WTC11 (cell line): ENCODE measurements at regions not wholly inside any gene's neighbourhood (a gene's known extent, or its start where the extent isn't known, plus 50 kb on each side); places are given as distances from the start of the nearest gene placed in this dataset.

ENCODE experiments used
- ATF1 ChIP-seq: sonication (generic); formaldehyde crosslinking; IDR thresholded peaks from 2 replicates; pipeline ENCODE4 v1.8.1; 2023; ENCODE audit warnings: mild to moderate bottlenecking, moderate library complexity, missing genetic modification reagents
- NFE2L1 ChIP-seq: sonication (generic); formaldehyde crosslinking; IDR thresholded peaks from 2 replicates; pipeline ENCODE4 v1.8.1; 2023; ENCODE audit warnings: missing genetic modification reagents
- SP1 ChIP-seq: sonication (generic); formaldehyde crosslinking; conservative IDR thresholded peaks from 2 replicates; pipeline ENCODE4 v1.8.1; 2022; ENCODE audit warnings: missing genetic modification reagents
- TEAD4 ChIP-seq: sonication (generic); formaldehyde crosslinking; IDR thresholded peaks from 2 replicates; pipeline ENCODE4 v1.8.0; 2022; ENCODE audit warnings: mild to moderate bottlenecking, missing genetic modification reagents
- TP53 ChIP-seq: sonication (generic); formaldehyde crosslinking; IDR thresholded peaks from 2 replicates; pipeline ENCODE4 v1.8.1; 2023; ENCODE audit warnings: mild to moderate bottlenecking, missing genetic modification reagents
- TF ChIP-seq, protein P1 (sequence below): fragments of 200-600 bp; IDR thresholded peaks from 2 replicates; pipeline ENCODE4 v1.8.0; 2022; ENCODE audit warnings: antibody characterized with exemption
- TF ChIP-seq, protein P2 (sequence below): sonication (generic); formaldehyde crosslinking; IDR thresholded peaks from 2 replicates; pipeline ENCODE4 v1.8.0; 2022; ENCODE audit warnings: mild to moderate bottlenecking, missing genetic modification reagents
- TF ChIP-seq, protein P3 (sequence below): sonication (generic); formaldehyde crosslinking; IDR thresholded peaks from 2 replicates; pipeline ENCODE4 v1.8.1; 2023; ENCODE audit warnings: mild to moderate bottlenecking, missing genetic modification reagents
- TF ChIP-seq, protein P4 (sequence below): sonication (generic); formaldehyde crosslinking; IDR thresholded peaks from 2 replicates; pipeline ENCODE4 v1.8.1; 2022; ENCODE audit warnings: low read depth, mild to moderate bottlenecking, moderate library complexity, missing genetic modification reagents, borderline replicate concordance

DNA sequence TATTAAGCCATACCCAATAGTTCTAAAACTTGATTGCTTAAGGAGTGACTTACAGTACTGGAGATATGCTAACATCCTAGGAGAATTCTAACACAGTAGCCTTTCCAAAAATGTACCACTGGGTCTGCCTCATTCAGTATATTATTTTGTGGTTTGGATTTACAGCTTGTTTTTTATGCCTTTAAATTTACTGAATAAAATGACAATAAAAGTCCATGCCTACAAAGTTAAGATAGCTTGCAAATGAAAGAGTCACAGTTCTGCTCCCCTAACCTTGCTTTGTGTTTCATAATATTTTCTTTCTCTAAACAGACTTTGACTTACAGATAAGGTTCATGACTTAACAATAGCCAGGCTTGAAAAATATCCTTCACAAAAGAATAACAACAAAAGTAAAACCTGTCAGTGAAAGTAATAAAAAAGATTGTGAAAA lies 951.1 kb upstream of the NUDT12 start:
- TF ChIP-seq, protein P1, sequence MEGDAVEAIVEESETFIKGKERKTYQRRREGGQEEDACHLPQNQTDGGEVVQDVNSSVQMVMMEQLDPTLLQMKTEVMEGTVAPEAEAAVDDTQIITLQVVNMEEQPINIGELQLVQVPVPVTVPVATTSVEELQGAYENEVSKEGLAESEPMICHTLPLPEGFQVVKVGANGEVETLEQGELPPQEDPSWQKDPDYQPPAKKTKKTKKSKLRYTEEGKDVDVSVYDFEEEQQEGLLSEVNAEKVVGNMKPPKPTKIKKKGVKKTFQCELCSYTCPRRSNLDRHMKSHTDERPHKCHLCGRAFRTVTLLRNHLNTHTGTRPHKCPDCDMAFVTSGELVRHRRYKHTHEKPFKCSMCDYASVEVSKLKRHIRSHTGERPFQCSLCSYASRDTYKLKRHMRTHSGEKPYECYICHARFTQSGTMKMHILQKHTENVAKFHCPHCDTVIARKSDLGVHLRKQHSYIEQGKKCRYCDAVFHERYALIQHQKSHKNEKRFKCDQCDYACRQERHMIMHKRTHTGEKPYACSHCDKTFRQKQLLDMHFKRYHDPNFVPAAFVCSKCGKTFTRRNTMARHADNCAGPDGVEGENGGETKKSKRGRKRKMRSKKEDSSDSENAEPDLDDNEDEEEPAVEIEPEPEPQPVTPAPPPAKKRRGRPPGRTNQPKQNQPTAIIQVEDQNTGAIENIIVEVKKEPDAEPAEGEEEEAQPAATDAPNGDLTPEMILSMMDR, result no peak
- TF ChIP-seq SP1 (CRISPR knock-in tag) (no peak), TEAD4 (CRISPR knock-in tag) (no peak), TP53 (CRISPR knock-in tag) (no peak), ATF1 (CRISPR knock-in tag) (no peak), NFE2L1 (CRISPR knock-in tag) (no peak)
- TF ChIP-seq, protein P2, sequence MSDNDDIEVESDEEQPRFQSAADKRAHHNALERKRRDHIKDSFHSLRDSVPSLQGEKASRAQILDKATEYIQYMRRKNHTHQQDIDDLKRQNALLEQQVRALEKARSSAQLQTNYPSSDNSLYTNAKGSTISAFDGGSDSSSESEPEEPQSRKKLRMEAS (CRISPR knock-in tag), result no peak
- TF ChIP-seq, protein P3, sequence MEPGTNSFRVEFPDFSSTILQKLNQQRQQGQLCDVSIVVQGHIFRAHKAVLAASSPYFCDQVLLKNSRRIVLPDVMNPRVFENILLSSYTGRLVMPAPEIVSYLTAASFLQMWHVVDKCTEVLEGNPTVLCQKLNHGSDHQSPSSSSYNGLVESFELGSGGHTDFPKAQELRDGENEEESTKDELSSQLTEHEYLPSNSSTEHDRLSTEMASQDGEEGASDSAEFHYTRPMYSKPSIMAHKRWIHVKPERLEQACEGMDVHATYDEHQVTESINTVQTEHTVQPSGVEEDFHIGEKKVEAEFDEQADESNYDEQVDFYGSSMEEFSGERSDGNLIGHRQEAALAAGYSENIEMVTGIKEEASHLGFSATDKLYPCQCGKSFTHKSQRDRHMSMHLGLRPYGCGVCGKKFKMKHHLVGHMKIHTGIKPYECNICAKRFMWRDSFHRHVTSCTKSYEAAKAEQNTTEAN (CRISPR knock-in tag), result no peak
- TF ChIP-seq, protein P4, sequence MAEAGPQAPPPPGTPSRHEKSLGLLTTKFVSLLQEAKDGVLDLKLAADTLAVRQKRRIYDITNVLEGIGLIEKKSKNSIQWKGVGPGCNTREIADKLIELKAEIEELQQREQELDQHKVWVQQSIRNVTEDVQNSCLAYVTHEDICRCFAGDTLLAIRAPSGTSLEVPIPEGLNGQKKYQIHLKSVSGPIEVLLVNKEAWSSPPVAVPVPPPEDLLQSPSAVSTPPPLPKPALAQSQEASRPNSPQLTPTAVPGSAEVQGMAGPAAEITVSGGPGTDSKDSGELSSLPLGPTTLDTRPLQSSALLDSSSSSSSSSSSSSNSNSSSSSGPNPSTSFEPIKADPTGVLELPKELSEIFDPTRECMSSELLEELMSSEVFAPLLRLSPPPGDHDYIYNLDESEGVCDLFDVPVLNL (CRISPR knock-in tag), result no peak
